Endothelial cell of umbilical vein (primary cell): ENCODE measurements at regions not wholly inside any gene's neighbourhood (a gene's known extent, or its start where the extent isn't known, plus 50 kb on each side); places are given as distances from the start of the nearest gene placed in this dataset.

Experiments
- CTCF ChIP-seq, 2 donors: IDR thresholded peaks; 1 replicate in 1 of 2; 2 replicates in 1 of 2; pipeline ENCODE4 v1.5.1; 2011; ENCODE audit warnings: low read length in 2 of 2, mild to moderate bottlenecking in 2 of 2, moderate library complexity in 2 of 2, control low read depth in 1 of 2, inconsistent platforms in 1 of 2, low read depth in 1 of 2; ENCODE audit not compliant: insufficient read depth in 1 of 2; ENCODE audit errors: extremely low read depth in 1 of 2
- POLR2A ChIP-seq: IDR thresholded peaks from 2 replicates; pipeline ENCODE4 v1.6.1; 2012; ENCODE audit warnings: low read depth, mild to moderate bottlenecking, control low read depth, low read length
- POLR2AphosphoS5 ChIP-seq: IDR thresholded peaks from 2 replicates; pipeline ENCODE4 v1.6.1; 2012; ENCODE audit warnings: low read depth, mild to moderate bottlenecking, control low read depth, low read length, moderate library complexity; ENCODE audit not compliant: insufficient read depth

- no peak for TF ChIP-seq CTCF (IDR thresholded peaks at IDR 0.05; ENCODE audit: extremely low read depth in 1 of 2, insufficient read depth in 1 of 2, low read depth in 1 of 2, low read length in 2 of 2)
- TF ChIP-seq POLR2A, result no peak
- no peak for TF ChIP-seq POLR2AphosphoS5
These were observed 215.8 kb upstream of the JUN start for GRCh38 chr1:58999676-59000075.
